Endothelial cell of umbilical vein (primary cell): ENCODE measurements at regions not wholly inside any gene's neighbourhood (a gene's known extent, or its start where the extent isn't known, plus 50 kb on each side); places are given as distances from the start of the nearest gene placed in this dataset.

Experiments
- BruUV-seq: library from RNA; stranded (reverse); fragments of 400-500 nt; replicated peaks from 2 replicates; lab custom pipeline; 2021; lab: Mats Ljungman, UMichigan
- CTCF ChIA-PET: fragments of 300-600, 350-600 bp; sonication (Branson Sonifier 250); formaldehyde crosslinking; loops from one replicate; lab custom pipeline; 2021; ENCODE audit warnings: antibody characterized with exemption, inconsistent platforms; lab: Charles Lee
- POLR2A ChIA-PET: fragments of 300-600, 350-600 bp; sonication (Branson Sonifier 250); formaldehyde crosslinking; loops from one replicate; lab custom pipeline; 2021; ENCODE audit warnings: antibody characterized with exemption, inconsistent platforms; lab: Charles Lee
- DNase-seq: peaks from one replicate; pipeline ENCODE4 v3.0.0-alpha.2; 2011; ENCODE audit warnings: low read depth, low spot score
- FAIRE-seq: peaks from 2 replicates; lab custom pipeline; 2011; peaks lifted over from hg19 to GRCh38; lab: Jason Lieb, UNC
- H2AFZ ChIP-seq: 2 replicates; pipeline ENCODE4 v1.6.0; 2012; ENCODE audit warnings: low read depth, low read length, control low read depth, inconsistent platforms
- H3K27ac ChIP-seq: 2 replicates; pipeline ENCODE4 v1.5.1; 2011; ENCODE audit warnings: low read depth, mild to moderate bottlenecking, control low read depth, low read length, moderate library complexity; ENCODE audit not compliant: insufficient read depth
- H3K27me3 ChIP-seq, 2 experiments: 2 replicates each; pipeline versions ENCODE4 v1.6.0 to v1.6.1; 2011; ENCODE audit warnings: low read length in 2 of 2, mixed read lengths in 1 of 2; ENCODE audit not compliant: control insufficient read depth in 2 of 2, insufficient read depth in 2 of 2
- H3K36me3 ChIP-seq, 2 experiments: 2 replicates in 1 of 2; 3 replicates in 1 of 2; pipeline ENCODE4 v1.5.1; 2011; ENCODE audit warnings: low read length in 2 of 2, mild to moderate bottlenecking in 1 of 2, moderate library complexity in 1 of 2; ENCODE audit not compliant: control insufficient read depth in 2 of 2, insufficient read depth in 2 of 2; ENCODE audit errors: extremely low read depth in 1 of 2
- H3K4me1 ChIP-seq: 3 replicates; pipeline ENCODE4 v1.5.1; 2011; ENCODE audit warnings: mild to moderate bottlenecking, low read length; ENCODE audit not compliant: control insufficient read depth, insufficient read depth; ENCODE audit errors: extremely low read depth
- H3K4me2 ChIP-seq: 2 replicates; pipeline ENCODE4 v1.6.1; 2011; ENCODE audit warnings: low read length, control low read depth, mixed read lengths; ENCODE audit not compliant: insufficient read depth
- H3K4me3 ChIP-seq, 3 experiments: fragments of 200-600 bp in 1 of 3; sonication (generic), shearing (Covaris generic) in 1 of 3; replicated peaks in 1 of 3; 2 replicates each; pipeline ENCODE4 v1.5.1; 2011 to 2016; ENCODE audit warnings: control low read depth in 3 of 3, low read length in 3 of 3, mild to moderate bottlenecking in 2 of 3, inconsistent platforms in 1 of 3, low read depth in 1 of 3, moderate library complexity in 1 of 3; ENCODE audit not compliant: insufficient read depth in 1 of 3
- H3K79me2 ChIP-seq: 2 replicates; pipeline ENCODE4 v1.6.0; 2012; ENCODE audit warnings: low read length, inconsistent platforms; ENCODE audit not compliant: control insufficient read depth, insufficient read depth
- H3K9ac ChIP-seq: replicated peaks from 2 replicates; pipeline ENCODE3; 2011; ENCODE audit warnings: low read length, control low read depth; ENCODE audit not compliant: insufficient read depth; ENCODE audit errors: extremely low read depth
- H3K9me1 ChIP-seq: replicated peaks from 3 replicates; pipeline ENCODE4 v1.6.0; 2011; ENCODE audit warnings: mild to moderate bottlenecking, low read length; ENCODE audit not compliant: control insufficient read depth, insufficient read depth; ENCODE audit errors: extremely low read depth
- H3K9me3 ChIP-seq: replicated peaks from 2 replicates; pipeline ENCODE4 v1.5.1; 2012; ENCODE audit warnings: low read length, inconsistent platforms; ENCODE audit not compliant: control insufficient read depth, insufficient read depth
- H4K20me1 ChIP-seq: replicated peaks from 2 replicates; pipeline ENCODE3; 2011; ENCODE audit warnings: mild to moderate bottlenecking, low read length; ENCODE audit not compliant: control insufficient read depth, insufficient read depth; ENCODE audit errors: extremely low read depth
- CTCF ChIP-seq, 2 donors: IDR thresholded peaks; 1 replicate in 1 of 2; 2 replicates in 1 of 2; pipeline ENCODE4 v1.5.1; 2011; ENCODE audit warnings: low read length in 2 of 2, mild to moderate bottlenecking in 2 of 2, moderate library complexity in 2 of 2, control low read depth in 1 of 2, inconsistent platforms in 1 of 2, low read depth in 1 of 2; ENCODE audit not compliant: insufficient read depth in 1 of 2; ENCODE audit errors: extremely low read depth in 1 of 2
- EZH2 ChIP-seq: IDR thresholded peaks from 2 replicates; pipeline ENCODE4 v1.6.1; 2012; ENCODE audit warnings: borderline replicate concordance, low read depth, mild to moderate bottlenecking, moderate library complexity, low read length, inconsistent platforms; ENCODE audit not compliant: severe bottlenecking
- FOS ChIP-seq: IDR thresholded peaks from 2 replicates; pipeline ENCODE4 v1.6.1; 2011; ENCODE audit warnings: mild to moderate bottlenecking, low read length, moderate library complexity, borderline replicate concordance; ENCODE audit not compliant: insufficient read depth
- GATA2 ChIP-seq: IDR thresholded peaks from 2 replicates; pipeline ENCODE4 v1.7.0; 2011; ENCODE audit warnings: low read depth, mild to moderate bottlenecking, moderate library complexity, mixed read lengths, low read length; ENCODE audit not compliant: insufficient read length, insufficient read depth
- JUN ChIP-seq: IDR thresholded peaks from 2 replicates; pipeline ENCODE4 v1.6.1; 2011; ENCODE audit warnings: borderline replicate concordance, low read depth; ENCODE audit not compliant: insufficient read length, insufficient read depth
- MAX ChIP-seq: IDR thresholded peaks from 2 replicates; pipeline ENCODE4 v1.6.1; 2011; ENCODE audit not compliant: insufficient read depth, insufficient read length
- MYC ChIP-seq: IDR thresholded peaks from one replicate; pipeline ENCODE4 v1.6.1; 2011; ENCODE audit warnings: mild to moderate bottlenecking, low read depth, low read length
- POLR2A ChIP-seq: IDR thresholded peaks from 2 replicates; pipeline ENCODE4 v1.6.1; 2012; ENCODE audit warnings: low read depth, mild to moderate bottlenecking, control low read depth, low read length
- POLR2AphosphoS5 ChIP-seq: IDR thresholded peaks from 2 replicates; pipeline ENCODE4 v1.6.1; 2012; ENCODE audit warnings: low read depth, mild to moderate bottlenecking, control low read depth, low read length, moderate library complexity; ENCODE audit not compliant: insufficient read depth
- dilution Hi-C: fragments of 300-500 bp; cut with MboI; formaldehyde crosslinking; loops from one replicate; pipeline ENCODE4 v1.15.0; 2019; ENCODE audit warnings: low sequenced_read_pairs; ENCODE audit not compliant: extremely low pct_ligation_motif_present
- intact Hi-C: fragments of 100-400 bp; cut with micrococcal nuclease; formaldehyde crosslinking; loops from one replicate; pipeline ENCODE4 v1.10.0; 2022

- POLR2A ChIA-PET = no interaction called here
- CTCF ChIA-PET = no interaction called here
- no peak overlapping the region for H2AFZ ChIP-seq
Measured at GRCh38 chr2:203600286-203600685, 65.2 kb upstream of the RAPH1 start.

More at GRCh38 chr2:203600286-203600685, 65.2 kb upstream of the RAPH1 start:
- dilution Hi-C loops = no loop called here
- no peak for FAIRE-seq
- Histone ChIP-seq H3K36me3 (no peaks in the 10 kb centered on the region), H3K9me1 (no peaks in the 10 kb centered on the region), H3K27ac (no peak overlapping the region), H4K20me1 (no peaks in the 10 kb centered on the region), H3K79me2 (no peaks in the 10 kb centered on the region), H3K4me1 (no peaks in the 10 kb centered on the region), H3K9me3 (no peaks in the 10 kb centered on the region), H3K4me3 (no peak overlapping the region), H3K9ac (no peak overlapping the region), H3K27me3 (no peaks in the 10 kb centered on the region), H3K4me2 (no peak overlapping the region)
- BruUV-seq = no TSS peak
- TF ChIP-seq CTCF (IDR thresholded peaks at IDR 0.05; ENCODE audit: extremely low read depth in 1 of 2, insufficient read depth in 1 of 2, low read depth in 1 of 2, low read length in 2 of 2) (no peak), MAX (no peak), POLR2AphosphoS5 (no peak), FOS (no peak), POLR2A (no peak), MYC (no peak), GATA2 (no peak), JUN (no peak), EZH2 (no peak)
- intact Hi-C loops = no loop called here
- DNase-seq = no peak
